ENCODE measurements at regions not wholly inside any gene's neighbourhood (a gene's known extent, or its start where the extent isn't known, plus 50 kb on each side); places are given as distances from the start of the nearest gene placed in this dataset.

DNA sequence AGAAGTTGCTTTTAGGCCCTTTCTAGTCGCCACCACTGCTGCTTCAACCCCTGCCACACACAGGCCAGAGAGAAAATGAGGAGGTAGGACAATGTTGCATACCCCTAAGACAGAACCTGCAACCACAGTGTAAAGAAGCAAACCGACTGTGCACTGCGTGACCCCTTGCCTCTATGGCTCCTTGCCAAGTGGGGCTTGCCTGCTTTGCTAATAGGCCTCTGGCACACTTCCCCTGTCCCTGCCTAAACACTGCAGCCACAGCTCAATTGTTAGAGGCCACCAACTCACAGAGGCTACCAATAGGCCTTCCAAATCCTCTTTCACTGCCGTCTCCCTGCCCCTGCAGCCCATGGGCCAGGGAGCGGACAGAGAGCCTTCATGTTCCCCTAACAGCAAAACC, 280.1 kb downstream of the CDH10 start:
- TF ChIP-seq GABPA (IDR thresholded peaks at IDR 0.05; ENCODE audit: low read depth) (no peak), POLR2AphosphoS5 (IDR thresholded peaks at IDR 0.05; ENCODE audit: low read length) (no peak), NRF1 (conservative IDR thresholded peaks at IDR 0.05; ENCODE audit: low read depth, low read length) (no peak), IKZF1 (conservative IDR thresholded peaks at IDR 0.05) (no peak), POLR2A (IDR thresholded peaks at IDR 0.05; ENCODE audit: low read depth, low read length) (no peak), JUND (IDR thresholded peaks at IDR 0.05; ENCODE audit: low read depth, low read length) (no peak), SMARCA5 (IDR thresholded peaks at IDR 0.05) (no peak), ZNF207 (IDR thresholded peaks at IDR 0.05; ENCODE audit: borderline replicate concordance) (no peak), MTA3 (IDR thresholded peaks at IDR 0.05; ENCODE audit: borderline replicate concordance, low read length) (no peak)
- TF ChIP-seq, protein P1, sequence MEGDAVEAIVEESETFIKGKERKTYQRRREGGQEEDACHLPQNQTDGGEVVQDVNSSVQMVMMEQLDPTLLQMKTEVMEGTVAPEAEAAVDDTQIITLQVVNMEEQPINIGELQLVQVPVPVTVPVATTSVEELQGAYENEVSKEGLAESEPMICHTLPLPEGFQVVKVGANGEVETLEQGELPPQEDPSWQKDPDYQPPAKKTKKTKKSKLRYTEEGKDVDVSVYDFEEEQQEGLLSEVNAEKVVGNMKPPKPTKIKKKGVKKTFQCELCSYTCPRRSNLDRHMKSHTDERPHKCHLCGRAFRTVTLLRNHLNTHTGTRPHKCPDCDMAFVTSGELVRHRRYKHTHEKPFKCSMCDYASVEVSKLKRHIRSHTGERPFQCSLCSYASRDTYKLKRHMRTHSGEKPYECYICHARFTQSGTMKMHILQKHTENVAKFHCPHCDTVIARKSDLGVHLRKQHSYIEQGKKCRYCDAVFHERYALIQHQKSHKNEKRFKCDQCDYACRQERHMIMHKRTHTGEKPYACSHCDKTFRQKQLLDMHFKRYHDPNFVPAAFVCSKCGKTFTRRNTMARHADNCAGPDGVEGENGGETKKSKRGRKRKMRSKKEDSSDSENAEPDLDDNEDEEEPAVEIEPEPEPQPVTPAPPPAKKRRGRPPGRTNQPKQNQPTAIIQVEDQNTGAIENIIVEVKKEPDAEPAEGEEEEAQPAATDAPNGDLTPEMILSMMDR (IDR thresholded peaks at IDR 0.05 in 2 of 3, conservative IDR thresholded peaks at IDR 0.05 in 1 of 3; ENCODE audit: control insufficient read depth in 2 of 3, extremely low read depth in 1 of 3, insufficient read depth in 1 of 3, low read depth in 3 of 3, low read length in 3 of 3), result no peak
- TF ChIP-seq, protein P2, sequence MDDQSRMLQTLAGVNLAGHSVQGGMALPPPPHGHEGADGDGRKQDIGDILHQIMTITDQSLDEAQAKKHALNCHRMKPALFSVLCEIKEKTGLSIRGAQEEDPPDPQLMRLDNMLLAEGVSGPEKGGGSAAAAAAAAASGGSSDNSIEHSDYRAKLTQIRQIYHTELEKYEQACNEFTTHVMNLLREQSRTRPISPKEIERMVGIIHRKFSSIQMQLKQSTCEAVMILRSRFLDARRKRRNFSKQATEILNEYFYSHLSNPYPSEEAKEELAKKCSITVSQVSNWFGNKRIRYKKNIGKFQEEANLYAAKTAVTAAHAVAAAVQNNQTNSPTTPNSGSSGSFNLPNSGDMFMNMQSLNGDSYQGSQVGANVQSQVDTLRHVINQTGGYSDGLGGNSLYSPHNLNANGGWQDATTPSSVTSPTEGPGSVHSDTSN (IDR thresholded peaks at IDR 0.05; ENCODE audit: insufficient replicate concordance, low read depth, low read length), result no peak
- TF ChIP-seq, protein P3, sequence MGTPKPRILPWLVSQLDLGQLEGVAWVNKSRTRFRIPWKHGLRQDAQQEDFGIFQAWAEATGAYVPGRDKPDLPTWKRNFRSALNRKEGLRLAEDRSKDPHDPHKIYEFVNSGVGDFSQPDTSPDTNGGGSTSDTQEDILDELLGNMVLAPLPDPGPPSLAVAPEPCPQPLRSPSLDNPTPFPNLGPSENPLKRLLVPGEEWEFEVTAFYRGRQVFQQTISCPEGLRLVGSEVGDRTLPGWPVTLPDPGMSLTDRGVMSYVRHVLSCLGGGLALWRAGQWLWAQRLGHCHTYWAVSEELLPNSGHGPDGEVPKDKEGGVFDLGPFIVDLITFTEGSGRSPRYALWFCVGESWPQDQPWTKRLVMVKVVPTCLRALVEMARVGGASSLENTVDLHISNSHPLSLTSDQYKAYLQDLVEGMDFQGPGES (IDR thresholded peaks at IDR 0.05), result no peak
- TF ChIP-seq, protein P4, sequence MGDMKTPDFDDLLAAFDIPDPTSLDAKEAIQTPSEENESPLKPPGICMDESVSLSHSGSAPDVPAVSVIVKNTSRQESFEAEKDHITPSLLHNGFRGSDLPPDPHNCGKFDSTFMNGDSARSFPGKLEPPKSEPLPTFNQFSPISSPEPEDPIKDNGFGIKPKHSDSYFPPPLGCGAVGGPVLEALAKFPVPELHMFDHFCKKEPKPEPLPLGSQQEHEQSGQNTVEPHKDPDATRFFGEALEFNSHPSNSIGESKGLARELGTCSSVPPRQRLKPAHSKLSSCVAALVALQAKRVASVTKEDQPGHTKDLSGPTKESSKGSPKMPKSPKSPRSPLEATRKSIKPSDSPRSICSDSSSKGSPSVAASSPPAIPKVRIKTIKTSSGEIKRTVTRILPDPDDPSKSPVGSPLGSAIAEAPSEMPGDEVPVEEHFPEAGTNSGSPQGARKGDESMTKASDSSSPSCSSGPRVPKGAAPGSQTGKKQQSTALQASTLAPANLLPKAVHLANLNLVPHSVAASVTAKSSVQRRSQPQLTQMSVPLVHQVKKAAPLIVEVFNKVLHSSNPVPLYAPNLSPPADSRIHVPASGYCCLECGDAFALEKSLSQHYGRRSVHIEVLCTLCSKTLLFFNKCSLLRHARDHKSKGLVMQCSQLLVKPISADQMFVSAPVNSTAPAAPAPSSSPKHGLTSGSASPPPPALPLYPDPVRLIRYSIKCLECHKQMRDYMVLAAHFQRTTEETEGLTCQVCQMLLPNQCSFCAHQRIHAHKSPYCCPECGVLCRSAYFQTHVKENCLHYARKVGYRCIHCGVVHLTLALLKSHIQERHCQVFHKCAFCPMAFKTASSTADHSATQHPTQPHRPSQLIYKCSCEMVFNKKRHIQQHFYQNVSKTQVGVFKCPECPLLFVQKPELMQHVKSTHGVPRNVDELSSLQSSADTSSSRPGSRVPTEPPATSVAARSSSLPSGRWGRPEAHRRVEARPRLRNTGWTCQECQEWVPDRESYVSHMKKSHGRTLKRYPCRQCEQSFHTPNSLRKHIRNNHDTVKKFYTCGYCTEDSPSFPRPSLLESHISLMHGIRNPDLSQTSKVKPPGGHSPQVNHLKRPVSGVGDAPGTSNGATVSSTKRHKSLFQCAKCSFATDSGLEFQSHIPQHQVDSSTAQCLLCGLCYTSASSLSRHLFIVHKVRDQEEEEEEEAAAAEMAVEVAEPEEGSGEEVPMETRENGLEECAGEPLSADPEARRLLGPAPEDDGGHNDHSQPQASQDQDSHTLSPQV (IDR thresholded peaks at IDR 0.05), result no peak
- TF ChIP-seq, protein P5, sequence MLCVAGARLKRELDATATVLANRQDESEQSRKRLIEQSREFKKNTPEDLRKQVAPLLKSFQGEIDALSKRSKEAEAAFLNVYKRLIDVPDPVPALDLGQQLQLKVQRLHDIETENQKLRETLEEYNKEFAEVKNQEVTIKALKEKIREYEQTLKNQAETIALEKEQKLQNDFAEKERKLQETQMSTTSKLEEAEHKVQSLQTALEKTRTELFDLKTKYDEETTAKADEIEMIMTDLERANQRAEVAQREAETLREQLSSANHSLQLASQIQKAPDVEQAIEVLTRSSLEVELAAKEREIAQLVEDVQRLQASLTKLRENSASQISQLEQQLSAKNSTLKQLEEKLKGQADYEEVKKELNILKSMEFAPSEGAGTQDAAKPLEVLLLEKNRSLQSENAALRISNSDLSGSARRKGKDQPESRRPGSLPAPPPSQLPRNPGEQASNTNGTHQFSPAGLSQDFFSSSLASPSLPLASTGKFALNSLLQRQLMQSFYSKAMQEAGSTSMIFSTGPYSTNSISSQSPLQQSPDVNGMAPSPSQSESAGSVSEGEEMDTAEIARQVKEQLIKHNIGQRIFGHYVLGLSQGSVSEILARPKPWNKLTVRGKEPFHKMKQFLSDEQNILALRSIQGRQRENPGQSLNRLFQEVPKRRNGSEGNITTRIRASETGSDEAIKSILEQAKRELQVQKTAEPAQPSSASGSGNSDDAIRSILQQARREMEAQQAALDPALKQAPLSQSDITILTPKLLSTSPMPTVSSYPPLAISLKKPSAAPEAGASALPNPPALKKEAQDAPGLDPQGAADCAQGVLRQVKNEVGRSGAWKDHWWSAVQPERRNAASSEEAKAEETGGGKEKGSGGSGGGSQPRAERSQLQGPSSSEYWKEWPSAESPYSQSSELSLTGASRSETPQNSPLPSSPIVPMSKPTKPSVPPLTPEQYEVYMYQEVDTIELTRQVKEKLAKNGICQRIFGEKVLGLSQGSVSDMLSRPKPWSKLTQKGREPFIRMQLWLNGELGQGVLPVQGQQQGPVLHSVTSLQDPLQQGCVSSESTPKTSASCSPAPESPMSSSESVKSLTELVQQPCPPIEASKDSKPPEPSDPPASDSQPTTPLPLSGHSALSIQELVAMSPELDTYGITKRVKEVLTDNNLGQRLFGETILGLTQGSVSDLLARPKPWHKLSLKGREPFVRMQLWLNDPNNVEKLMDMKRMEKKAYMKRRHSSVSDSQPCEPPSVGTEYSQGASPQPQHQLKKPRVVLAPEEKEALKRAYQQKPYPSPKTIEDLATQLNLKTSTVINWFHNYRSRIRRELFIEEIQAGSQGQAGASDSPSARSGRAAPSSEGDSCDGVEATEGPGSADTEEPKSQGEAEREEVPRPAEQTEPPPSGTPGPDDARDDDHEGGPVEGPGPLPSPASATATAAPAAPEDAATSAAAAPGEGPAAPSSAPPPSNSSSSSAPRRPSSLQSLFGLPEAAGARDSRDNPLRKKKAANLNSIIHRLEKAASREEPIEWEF (IDR thresholded peaks at IDR 0.05; ENCODE audit: insufficient replicate concordance, low read depth, low read length), result no peak

Data from GM12878 (cell line).